ENCODE measurements at regions not wholly inside any gene's neighbourhood (a gene's known extent, or its start where the extent isn't known, plus 50 kb on each side); places are given as distances from the start of the nearest gene placed in this dataset.

DNA sequence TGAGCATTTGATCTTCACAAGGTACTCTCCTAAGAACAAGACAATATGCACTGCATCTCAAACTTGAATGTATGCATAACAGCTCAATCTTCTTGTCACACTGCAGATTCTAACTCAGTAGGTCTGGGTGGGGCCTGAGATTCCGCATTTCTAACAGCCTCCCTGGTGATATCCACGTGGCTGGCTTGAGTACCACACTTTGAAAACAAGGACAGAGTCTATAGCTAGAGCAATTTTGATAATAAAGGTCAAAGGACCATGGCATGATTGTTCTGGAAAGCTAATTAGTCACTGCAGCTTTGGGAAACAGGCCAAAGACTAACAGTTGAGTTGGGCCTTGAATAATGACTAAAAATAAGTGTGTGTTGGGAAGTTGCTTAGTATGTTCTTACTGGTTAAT, 213.3 kb downstream of the GBA3 start:
- H3K4me1 ChIP-seq = no peaks in the 10 kb centered on the region
- no peaks in the 10 kb centered on the region for H3K27me3 ChIP-seq
- TF ChIP-seq, protein P1, sequence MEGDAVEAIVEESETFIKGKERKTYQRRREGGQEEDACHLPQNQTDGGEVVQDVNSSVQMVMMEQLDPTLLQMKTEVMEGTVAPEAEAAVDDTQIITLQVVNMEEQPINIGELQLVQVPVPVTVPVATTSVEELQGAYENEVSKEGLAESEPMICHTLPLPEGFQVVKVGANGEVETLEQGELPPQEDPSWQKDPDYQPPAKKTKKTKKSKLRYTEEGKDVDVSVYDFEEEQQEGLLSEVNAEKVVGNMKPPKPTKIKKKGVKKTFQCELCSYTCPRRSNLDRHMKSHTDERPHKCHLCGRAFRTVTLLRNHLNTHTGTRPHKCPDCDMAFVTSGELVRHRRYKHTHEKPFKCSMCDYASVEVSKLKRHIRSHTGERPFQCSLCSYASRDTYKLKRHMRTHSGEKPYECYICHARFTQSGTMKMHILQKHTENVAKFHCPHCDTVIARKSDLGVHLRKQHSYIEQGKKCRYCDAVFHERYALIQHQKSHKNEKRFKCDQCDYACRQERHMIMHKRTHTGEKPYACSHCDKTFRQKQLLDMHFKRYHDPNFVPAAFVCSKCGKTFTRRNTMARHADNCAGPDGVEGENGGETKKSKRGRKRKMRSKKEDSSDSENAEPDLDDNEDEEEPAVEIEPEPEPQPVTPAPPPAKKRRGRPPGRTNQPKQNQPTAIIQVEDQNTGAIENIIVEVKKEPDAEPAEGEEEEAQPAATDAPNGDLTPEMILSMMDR (IDR thresholded peaks at IDR 0.05) = no peak
- TF ChIP-seq POLR2AphosphoS5 (IDR thresholded peaks at IDR 0.05) (no peak), EP300 (IDR thresholded peaks at IDR 0.05) (no peak), POLR2A (IDR thresholded peaks at IDR 0.05; ENCODE audit: low read depth) (no peak)
- DNase-seq (ENCODE audit: extremely low spot score) = no peak
- H3K36me3 ChIP-seq = no peaks in the 10 kb centered on the region
- no peak overlapping the region for H3K4me3 ChIP-seq
- intact Hi-C loops (cut with DNase I) = no loop called here
- 72% methylated on average over 2 of the region's 2 CpGs for WGBS
- no peak overlapping the region for H3K27ac ChIP-seq (replicated peaks in 1 of 4)
- no peaks in the 10 kb centered on the region for H3K9me3 ChIP-seq

DNA sequence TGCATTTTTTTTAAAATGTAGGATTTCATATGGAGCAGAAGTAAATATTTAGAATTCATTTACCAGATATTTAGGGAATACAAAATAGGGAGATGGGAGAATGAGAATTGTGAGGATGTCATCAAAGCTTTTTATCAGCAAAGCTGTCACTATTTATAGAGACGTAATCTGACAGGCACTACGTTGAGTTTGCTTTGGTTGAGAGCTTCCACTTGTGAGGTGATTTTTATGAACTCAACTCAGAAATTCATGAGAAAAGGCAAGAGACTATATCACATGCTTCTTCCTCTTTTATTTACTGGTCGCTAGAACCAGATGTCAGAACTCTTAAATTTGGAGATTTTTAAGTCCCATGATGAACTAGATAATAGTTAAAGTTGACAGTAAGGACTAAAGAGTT, 211.2 kb downstream of the GBA3 start:
- Histone ChIP-seq H3K27ac (replicated peaks in 1 of 4) (no peak overlapping the region), H3K4me1 (no peaks in the 10 kb centered on the region), H3K36me3 (no peaks in the 10 kb centered on the region), H3K9me3 (no peaks in the 10 kb centered on the region), H3K27me3 (no peaks in the 10 kb centered on the region), H3K4me3 (no peak overlapping the region)
- intact Hi-C loops (cut with DNase I) = no loop called here
- TF ChIP-seq, protein P1 (IDR thresholded peaks at IDR 0.05) = no peak
- no peak for TF ChIP-seq POLR2A (IDR thresholded peaks at IDR 0.05; ENCODE audit: low read depth)
- WGBS = 23% methylated on average over 3 of the region's 3 CpGs
- no peak for DNase-seq (ENCODE audit: extremely low spot score)

DNA sequence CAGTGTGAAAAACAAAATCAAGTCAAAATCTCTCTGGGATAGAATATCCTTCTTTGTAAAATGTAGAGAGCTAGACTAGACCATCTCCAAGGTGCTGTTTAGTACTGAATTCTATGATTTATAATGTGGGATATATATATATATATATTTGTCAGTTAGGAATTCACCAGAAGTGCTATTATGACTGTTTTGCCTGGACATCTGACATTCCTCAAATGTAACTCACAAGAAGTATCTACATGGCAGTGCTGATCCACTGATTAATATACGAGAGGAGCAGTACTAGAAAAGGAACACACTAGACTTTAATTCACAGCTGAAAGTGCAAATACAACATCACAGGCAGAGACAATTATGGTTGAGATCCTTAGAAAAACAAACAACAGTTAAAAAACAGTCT, 208.9 kb downstream of the GBA3 start:
- Histone ChIP-seq H3K4me1 (no peaks in the 10 kb centered on the region), H3K27me3 (no peaks in the 10 kb centered on the region), H3K27ac (replicated peaks in 1 of 4) (no peak overlapping the region), H3K9me3 (no peaks in the 10 kb centered on the region), H3K4me3 (no peak overlapping the region), H3K36me3 (no peaks in the 10 kb centered on the region)
- TF ChIP-seq POLR2AphosphoS5 (IDR thresholded peaks at IDR 0.05) = no peak
- TF ChIP-seq EP300 (IDR thresholded peaks at IDR 0.05) = no peak
- TF ChIP-seq POLR2A (IDR thresholded peaks at IDR 0.05; ENCODE audit: low read depth) = no peak
- TF ChIP-seq, protein P1 (IDR thresholded peaks at IDR 0.05) = no peak
- intact Hi-C loops (cut with DNase I) = no loop called here
- WGBS = 53% methylated on average over 1 of the region's 1 CpG
- no peak for DNase-seq (ENCODE audit: extremely low spot score)

DNA sequence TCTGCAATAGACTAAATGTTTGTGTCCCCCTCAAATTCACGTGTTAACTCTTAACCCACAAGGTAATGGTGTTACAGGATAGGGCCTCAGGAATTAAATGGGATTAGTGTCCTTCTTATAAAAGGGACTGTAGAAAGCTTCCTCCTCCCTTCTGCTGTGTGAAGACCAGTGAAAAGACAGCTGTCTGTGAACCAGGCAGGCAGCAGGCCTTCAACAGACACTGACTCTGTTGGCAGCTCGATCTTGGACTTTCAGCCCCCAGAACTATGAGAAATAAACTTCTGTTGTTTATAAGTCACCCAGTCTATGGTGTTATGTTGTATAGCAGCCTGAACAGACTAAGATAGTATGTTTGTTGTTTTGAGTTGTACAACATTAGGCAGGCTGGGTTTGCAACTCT, 208.1 kb downstream of the GBA3 start:
- no peak for TF ChIP-seq POLR2AphosphoS5 (IDR thresholded peaks at IDR 0.05)
- TF ChIP-seq POLR2A (IDR thresholded peaks at IDR 0.05; ENCODE audit: low read depth) = no peak
- no peak for TF ChIP-seq EP300 (IDR thresholded peaks at IDR 0.05)
- TF ChIP-seq, protein P1 (IDR thresholded peaks at IDR 0.05) = no peak
- Histone ChIP-seq H3K4me3 (no peak overlapping the region), H3K36me3 (no peaks in the 10 kb centered on the region), H3K9me3 (no peaks in the 10 kb centered on the region), H3K4me1 (no peaks in the 10 kb centered on the region), H3K27me3 (no peaks in the 10 kb centered on the region), H3K27ac (replicated peaks in 1 of 4) (no peak overlapping the region)
- intact Hi-C loops (cut with DNase I) = no loop called here
- no peak for DNase-seq (ENCODE audit: extremely low spot score)
- WGBS = 46% methylated on average over 2 of the region's 2 CpGs

- intact Hi-C loops (cut with DNase I) = no loop called here
- TF ChIP-seq POLR2A (IDR thresholded peaks at IDR 0.05; ENCODE audit: low read depth) = no peak
- no peak for TF ChIP-seq POLR2AphosphoS5 (IDR thresholded peaks at IDR 0.05)
- TF ChIP-seq, protein P1 (IDR thresholded peaks at IDR 0.05) = peak; percentile 49 to 69 (median 59)
- TF ChIP-seq EP300 (IDR thresholded peaks at IDR 0.05) = no peak
- H3K36me3 ChIP-seq = no peaks in the 10 kb centered on the region
- H3K27me3 ChIP-seq = no peaks in the 10 kb centered on the region
- DNase-seq (ENCODE audit: extremely low spot score) = no peak
- H3K9me3 ChIP-seq = no peaks in the 10 kb centered on the region
- no peak overlapping the region for H3K27ac ChIP-seq (replicated peaks in 1 of 4)
- no peaks in the 10 kb centered on the region for H3K4me1 ChIP-seq
- WGBS = 56% methylated on average over 6 of the region's 6 CpGs
- H3K4me3 ChIP-seq = no peak overlapping the region
These were observed 204.9 kb downstream of the GBA3 start for GRCh38 chr4:22897520-22898108.

All from esophagus muscularis mucosa (tissue), 4 donors.